ENCODE measurements at regions not wholly inside any gene's neighbourhood (a gene's known extent, or its start where the extent isn't known, plus 50 kb on each side); places are given as distances from the start of the nearest gene placed in this dataset.

DNA sequence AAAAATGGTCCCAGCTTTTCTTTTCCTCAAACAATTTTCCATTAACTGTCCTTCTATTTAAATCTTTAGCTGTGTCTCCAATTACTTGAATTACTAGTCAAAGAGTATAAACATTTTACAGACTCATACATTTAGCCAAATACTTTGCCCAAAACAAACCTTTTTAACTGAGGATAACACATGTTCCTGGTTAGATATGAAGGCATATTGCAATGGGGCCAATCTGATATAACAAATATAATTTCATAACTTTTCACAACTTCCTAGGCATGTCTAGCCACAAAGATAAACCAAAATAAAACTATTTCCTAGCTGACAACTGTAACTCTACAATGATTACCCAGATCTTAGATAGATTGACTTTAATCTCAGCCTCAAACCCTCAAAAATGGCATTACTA, 247.5 kb upstream of the ZNF521 start:
- TF ChIP-seq, protein P1, sequence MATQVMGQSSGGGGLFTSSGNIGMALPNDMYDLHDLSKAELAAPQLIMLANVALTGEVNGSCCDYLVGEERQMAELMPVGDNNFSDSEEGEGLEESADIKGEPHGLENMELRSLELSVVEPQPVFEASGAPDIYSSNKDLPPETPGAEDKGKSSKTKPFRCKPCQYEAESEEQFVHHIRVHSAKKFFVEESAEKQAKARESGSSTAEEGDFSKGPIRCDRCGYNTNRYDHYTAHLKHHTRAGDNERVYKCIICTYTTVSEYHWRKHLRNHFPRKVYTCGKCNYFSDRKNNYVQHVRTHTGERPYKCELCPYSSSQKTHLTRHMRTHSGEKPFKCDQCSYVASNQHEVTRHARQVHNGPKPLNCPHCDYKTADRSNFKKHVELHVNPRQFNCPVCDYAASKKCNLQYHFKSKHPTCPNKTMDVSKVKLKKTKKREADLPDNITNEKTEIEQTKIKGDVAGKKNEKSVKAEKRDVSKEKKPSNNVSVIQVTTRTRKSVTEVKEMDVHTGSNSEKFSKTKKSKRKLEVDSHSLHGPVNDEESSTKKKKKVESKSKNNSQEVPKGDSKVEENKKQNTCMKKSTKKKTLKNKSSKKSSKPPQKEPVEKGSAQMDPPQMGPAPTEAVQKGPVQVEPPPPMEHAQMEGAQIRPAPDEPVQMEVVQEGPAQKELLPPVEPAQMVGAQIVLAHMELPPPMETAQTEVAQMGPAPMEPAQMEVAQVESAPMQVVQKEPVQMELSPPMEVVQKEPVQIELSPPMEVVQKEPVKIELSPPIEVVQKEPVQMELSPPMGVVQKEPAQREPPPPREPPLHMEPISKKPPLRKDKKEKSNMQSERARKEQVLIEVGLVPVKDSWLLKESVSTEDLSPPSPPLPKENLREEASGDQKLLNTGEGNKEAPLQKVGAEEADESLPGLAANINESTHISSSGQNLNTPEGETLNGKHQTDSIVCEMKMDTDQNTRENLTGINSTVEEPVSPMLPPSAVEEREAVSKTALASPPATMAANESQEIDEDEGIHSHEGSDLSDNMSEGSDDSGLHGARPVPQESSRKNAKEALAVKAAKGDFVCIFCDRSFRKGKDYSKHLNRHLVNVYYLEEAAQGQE (IDR thresholded peaks at IDR 0.05; ENCODE audit: low read depth), result no peak
- no peak for TF ChIP-seq YY1 (IDR thresholded peaks at IDR 0.05; ENCODE audit: low read depth)
- TF ChIP-seq, protein P2, sequence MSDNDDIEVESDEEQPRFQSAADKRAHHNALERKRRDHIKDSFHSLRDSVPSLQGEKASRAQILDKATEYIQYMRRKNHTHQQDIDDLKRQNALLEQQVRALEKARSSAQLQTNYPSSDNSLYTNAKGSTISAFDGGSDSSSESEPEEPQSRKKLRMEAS (IDR thresholded peaks at IDR 0.05), result no peak
- TF ChIP-seq, protein P3, sequence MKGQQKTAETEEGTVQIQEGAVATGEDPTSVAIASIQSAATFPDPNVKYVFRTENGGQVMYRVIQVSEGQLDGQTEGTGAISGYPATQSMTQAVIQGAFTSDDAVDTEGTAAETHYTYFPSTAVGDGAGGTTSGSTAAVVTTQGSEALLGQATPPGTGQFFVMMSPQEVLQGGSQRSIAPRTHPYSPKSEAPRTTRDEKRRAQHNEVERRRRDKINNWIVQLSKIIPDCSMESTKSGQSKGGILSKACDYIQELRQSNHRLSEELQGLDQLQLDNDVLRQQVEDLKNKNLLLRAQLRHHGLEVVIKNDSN (IDR thresholded peaks at IDR 0.05), result no peak

All from Ishikawa (cell line).